Renal cortex interstitium (tissue), 11 donors: ENCODE measurements at regions not wholly inside any gene's neighbourhood (a gene's known extent, or its start where the extent isn't known, plus 50 kb on each side); places are given as distances from the start of the nearest gene placed in this dataset.
"Not testable (repeated sequence)": the region's sequence is repeated elsewhere in the genome, so short reads cannot be mapped to it uniquely, and the experiment has no call there.

ENCODE experiments used
- DNase-seq, 11 donors: peaks; one replicate each; pipeline ENCODE4 v3.0.0-alpha.2; 2013; ENCODE audit warnings: low read depth in 9 of 11, low spot score in 4 of 11; ENCODE audit errors: extremely low read depth in 1 of 11

DNA sequence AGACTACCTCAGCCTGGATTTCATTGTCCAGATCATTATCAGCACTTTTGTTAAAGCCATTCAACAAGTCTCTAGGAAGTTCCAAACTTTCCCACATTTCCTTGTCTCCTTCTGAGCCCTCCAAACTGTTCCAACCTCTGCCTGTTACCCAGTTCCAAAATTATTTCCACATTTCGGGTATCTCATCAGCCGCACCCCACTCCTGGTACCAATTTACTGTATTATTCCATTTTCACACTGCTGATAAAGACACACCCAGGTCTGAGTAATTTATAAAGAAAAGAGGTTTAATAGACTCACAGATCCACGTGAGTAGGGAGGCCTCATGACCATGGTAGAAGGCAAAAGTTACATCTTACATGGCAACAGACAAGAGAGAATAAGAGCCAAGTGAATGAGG lies 1198.3 kb upstream of the ALCAM start:
- no peak for DNase-seq

DNA sequence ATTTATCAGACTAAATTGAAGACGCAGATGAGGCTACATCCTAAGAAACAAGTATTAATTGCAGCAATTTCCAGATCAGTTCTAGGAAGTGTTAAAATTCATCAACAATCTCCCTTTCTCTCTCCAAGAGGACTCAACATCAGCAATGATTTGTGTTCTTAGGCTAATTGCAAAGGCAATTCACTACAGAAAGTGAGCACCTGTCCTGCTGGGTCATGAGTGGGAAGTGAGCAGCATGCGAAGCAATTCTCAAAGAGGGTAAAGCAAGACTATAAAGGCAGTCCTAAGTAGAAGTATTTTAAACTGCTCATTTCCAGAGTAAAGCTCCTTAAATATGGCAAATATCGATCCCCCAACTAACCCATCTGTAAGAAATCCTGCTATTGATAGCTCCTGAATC lies 1191.0 kb upstream of the ALCAM start:
- DNase-seq, result no peak

DNA sequence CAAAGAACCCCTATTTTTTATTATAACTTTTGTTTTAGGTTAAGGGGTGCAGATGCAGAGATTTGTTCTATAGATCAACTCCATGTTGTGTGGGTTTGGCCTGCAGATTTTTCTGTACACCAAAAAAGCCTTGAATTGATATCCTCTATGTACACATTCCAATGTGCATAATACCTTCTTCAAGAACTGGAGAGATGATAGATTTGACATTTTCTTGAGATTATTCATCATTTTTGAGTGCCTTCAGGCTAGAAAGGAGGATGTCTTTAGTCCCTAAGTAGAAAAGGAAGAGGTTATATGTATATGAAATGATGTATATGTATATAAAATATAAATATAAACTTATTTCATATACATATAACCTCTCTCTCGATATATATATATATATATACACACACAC lies 1190.0 kb upstream of the ALCAM start:
- DNase-seq, result no peak

DNA sequence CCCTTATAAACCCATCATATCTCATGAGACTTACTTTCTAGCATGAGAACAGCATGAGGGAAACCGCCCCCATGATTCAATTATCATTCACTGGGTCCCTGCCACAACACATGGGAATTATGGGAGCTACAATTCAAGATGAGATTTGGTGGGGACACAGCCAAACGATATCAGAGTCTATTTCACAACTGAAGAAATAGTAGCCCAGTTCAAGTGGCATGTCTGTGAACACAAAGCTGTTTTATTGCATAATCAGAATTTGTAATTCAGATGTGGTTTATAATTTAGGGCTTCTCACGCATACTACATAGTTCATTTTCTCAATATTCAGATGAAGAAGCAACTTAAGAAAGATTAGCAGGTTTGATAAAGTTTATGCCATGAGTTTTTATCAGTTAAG lies 1188.0 kb upstream of the ALCAM start:
- no peak for DNase-seq

DNA sequence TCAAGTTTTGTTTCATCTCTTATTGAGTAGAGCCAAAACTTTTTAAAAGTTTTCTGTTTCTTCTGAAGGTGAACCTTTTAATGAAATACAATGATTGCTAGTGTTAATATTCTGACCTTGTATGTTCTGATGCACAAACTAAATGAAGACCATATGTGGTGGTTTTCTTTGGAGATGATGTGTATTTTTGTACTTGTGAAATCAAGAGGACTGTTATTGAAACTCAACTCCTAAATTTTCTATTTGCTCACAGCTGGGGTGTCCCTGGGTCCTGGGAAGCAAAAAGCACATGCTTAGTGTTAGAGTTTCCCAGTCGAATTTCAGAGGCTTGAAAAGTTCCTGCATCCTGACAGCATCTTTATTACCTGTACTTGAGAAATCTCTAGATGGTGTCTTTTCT lies 1185.8 kb upstream of the ALCAM start:
- DNase-seq, result no peak

GRCh38 chr3:104190681-104191080 lies 1176.0 kb upstream of the ALCAM start:
- no peak for DNase-seq

- DNase-seq, result no peak
Measured at GRCh38 chr3:104198131-104198530, 1168.6 kb upstream of the ALCAM start.

DNA sequence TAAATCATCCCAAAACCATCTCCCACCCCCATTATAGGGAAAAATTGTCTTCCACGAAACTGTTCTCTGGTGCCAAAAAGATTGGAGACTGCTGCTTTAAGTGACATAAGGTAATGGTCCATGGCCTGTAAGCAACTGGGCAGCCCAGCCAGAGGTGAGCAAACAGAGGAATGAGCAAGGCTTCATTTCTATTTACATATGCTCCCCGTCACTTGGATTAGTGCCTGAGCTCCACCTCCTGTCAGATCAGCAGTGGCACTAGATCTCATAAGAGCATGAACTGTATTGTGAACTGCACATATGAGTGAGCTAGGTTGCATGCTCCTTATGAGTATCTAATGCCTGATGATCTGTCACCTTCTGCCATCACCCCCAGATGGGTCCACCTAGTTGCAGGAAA lies 1159.8 kb upstream of the ALCAM start:
- DNase-seq, result no peak

DNA sequence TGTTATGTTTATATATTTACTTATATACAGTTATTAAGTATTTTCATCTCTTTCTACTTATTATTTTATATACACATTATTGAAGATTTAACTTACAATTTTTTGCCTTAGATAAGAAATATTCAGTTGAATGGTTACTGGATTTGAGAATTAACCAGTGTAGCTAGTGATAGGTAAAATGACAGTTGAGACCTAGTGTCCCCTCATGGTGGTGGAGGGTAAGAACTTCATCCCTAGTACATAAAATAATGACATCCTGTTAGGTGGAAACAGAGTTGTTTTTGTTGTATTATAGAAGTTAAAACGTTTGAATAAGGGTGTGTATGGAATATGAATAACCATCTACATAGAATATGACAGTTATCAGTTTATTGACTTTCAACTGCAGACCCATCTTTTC lies 1152.4 kb upstream of the ALCAM start:
- no peak for DNase-seq

- no peak for DNase-seq
Measured at GRCh38 chr3:104214937-104215336, 1151.8 kb upstream of the ALCAM start.

DNA sequence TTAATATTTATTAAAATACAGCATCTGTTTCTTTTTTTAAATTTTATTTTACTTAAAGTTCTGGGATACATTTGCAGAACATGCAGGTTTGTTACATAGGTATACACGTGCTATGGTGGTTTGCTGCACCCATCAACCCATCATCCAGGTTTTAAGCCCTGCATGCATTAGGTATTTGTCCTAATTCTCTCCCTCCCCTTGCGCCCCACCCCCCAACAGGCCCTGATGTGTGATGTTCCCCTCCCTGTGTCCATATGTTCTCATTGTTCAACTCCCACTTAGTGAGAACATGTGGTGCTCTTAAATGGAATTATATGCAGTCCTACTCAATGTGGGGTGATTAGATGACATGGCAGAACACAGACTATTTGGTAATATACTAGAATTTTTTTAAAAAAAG lies 1147.7 kb upstream of the ALCAM start:
- DNase-seq, result not testable (repeated sequence)

DNA sequence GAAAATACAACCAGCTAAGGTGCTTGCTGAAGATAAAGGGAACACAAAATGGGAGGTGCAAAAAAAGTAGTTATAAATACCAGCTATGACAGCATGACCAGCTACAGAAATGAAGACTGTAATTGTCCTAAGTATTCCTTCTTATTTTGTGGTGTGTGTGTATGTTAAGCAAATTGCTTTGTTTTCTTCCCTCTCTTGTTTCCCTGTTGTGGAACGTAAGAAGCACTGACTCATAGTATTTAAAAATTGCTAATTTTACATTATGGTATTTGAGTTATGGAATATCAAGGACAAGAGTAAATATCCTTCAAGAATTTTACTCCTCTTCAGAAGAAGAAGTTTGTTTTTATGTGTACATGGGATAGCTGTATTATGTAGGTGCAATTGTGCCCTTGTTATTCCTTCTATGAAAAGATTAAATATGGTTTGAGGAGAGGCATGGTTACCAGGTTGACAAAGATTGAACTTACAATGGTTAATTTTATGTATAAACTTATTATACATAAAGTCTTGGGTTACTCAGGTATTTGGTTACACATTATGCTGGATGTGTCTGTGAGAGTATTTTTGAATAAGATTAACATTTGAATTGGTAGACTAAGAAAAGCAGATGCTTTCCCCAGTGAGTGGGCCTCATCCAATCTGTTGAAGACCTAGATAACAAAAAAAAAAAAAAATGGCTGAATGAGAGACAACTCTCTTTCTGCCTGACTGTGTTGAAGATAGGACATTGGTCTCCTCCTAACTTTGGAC lies 1132.1 kb upstream of the ALCAM start:
- DNase-seq, result no peak

GRCh38 chr3:104244680-104245220 lies 1122.0 kb upstream of the ALCAM start:
- no peak for DNase-seq

GRCh38 chr3:104245261-104245660 lies 1121.4 kb upstream of the ALCAM start:
- DNase-seq, result peak in 8 of 11 donors; percentile 5 to 44 (median 26)

DNA sequence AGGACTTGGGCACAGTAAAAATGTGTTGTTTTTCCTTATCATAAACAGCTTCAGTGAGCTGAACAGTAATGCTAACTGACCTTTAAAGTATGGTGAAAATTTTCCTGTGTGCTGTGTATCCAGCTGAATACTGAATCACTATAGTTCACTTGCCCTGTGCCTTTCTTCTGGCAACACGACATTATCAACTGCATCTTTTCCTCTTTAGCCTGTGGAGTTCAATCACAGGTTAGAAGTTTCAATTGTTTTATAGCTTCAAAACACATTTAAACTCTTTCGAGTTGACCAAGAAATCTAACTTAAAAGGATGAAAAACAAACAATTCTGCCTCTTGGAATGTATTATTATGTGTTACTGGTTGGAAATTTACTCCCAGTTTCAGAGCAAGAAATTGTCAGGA lies 1120.7 kb upstream of the ALCAM start:
- peak in 1 of 11 donors; percentile 5 for DNase-seq

- no peak for DNase-seq
Measured at GRCh38 chr3:104257486-104257885, 1109.2 kb upstream of the ALCAM start.

DNA sequence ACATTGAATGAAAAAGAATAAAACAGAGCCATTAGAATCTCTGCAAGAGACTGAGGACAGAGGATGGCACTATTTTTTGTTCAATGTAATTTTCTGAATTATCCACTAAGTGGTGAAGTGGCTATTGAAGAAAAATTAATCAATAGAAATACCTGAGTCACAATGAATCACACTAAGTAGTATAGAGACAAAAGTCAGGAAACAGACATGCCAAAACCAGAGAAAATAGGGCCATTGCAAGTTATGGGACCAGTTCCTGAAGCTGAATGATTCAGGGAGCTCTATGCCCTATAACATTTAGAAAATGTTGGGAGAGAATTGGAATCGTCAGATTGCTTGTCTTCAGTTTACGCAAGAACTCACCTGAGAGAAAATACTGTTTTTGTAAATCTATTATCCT lies 1103.2 kb upstream of the ALCAM start:
- DNase-seq, result no peak

- not testable (repeated sequence) for DNase-seq
Measured at GRCh38 chr3:104266219-104266618, 1100.5 kb upstream of the ALCAM start.

DNA sequence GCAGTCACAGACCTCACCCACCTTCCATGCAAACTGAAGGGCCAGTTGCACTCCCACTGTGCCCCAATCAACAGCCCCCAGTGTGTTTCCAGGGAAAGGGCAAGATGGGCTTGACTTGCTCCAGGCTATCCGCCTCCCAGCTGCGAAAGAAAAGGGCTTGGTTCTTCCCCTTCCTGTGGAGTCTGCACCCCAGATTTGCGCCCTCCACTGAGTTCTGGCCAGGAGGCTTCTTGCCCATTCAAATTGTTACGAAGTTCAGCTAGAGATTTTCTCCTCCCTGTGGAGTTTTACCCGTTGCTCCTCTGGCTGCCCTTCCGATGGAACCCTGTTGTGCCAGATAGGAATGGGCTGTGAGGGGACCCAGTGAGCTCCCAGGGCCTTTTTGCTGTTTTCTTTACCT lies 1096.9 kb upstream of the ALCAM start:
- no peak for DNase-seq

DNA sequence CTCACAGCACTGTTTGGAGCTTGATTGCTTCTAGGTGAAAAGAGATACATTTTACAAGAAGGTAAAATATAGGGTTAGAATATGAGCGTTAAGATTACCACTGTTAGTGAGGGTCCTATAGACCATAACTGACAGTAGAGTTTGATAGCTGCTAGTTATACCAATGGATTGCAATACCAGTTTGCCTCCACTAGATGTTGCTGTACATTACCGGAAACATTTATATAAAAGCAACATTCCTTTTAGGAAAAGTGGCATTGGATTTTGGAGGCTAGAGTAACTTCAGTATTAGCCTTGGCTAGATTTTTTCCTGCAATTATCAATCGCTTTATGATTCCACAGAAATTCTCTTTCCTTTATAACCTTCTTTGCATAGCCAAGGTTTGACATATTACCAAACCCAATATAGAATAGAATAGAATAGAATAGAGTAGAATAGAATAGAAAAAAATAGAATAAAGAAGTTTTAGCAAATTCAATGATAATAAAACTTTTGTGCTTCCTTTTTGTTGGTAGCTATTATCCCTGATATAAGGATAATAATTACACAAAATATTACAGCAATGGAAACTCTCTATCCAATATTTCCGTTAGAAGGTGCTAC lies 1093.6 kb upstream of the ALCAM start:
- DNase-seq, result peak in 1 of 11 donors; percentile 5

DNA sequence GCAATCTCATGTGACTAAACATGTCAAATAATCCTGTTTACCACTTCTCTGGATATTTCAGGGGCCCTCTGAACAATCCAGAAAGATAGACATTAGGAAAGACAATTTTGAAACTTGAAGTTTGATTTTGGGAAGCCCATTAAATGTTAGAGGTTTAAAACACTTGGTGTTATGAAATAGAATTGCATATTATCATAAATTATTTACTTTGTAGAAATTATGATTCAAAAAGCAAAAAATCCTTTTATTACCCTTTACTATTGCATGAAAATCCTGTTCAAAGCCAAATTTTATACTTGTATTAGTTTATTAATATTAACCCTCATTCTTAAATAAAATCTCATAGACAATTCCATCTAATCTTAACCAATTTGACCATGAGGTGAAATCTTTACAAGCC lies 1091.5 kb upstream of the ALCAM start:
- no peak for DNase-seq
